PC-9 (cell line): ENCODE measurements at regions not wholly inside any gene's neighbourhood (a gene's known extent, or its start where the extent isn't known, plus 50 kb on each side); places are given as distances from the start of the nearest gene placed in this dataset.

ENCODE experiments used
- BruUV-seq: library from RNA; stranded (reverse); fragments of 400-500 nt; replicated peaks from 2 replicates; lab custom pipeline; 2021; lab: Mats Ljungman, UMichigan
- CTCF ChIA-PET: fragments of 300-600 bp; sonication (Branson Sonifier 250); formaldehyde crosslinking; loops from one replicate; lab custom pipeline; 2022; ENCODE audit warnings: antibody characterized with exemption; lab: Charles Lee
- POLR2A ChIA-PET: fragments of 300-600 bp; sonication (Branson Sonifier 250); formaldehyde crosslinking; loops from one replicate; lab custom pipeline; 2022; ENCODE audit warnings: antibody characterized with exemption; ENCODE audit not compliant: unreplicated experiment; lab: Charles Lee
- DNase-seq, 2 experiments: peaks; one replicate each; pipeline versions ENCODE4 v3.0.0 to v3.0.0-alpha.2; 2015 to 2022; ENCODE audit warnings: mixed read lengths in 1 of 2
- H2AFZ ChIP-seq: fragments of 200-600 bp; sonication (generic); 2 replicates; pipeline ENCODE4 v1.8.1; 2017; ENCODE audit warnings: antibody characterized with exemption
- H3F3A ChIP-seq: fragments of 200-600 bp; sonication (generic); 2 replicates; pipeline ENCODE4 v1.8.1; 2017; ENCODE audit warnings: antibody characterized with exemption, mild to moderate bottlenecking, low read depth; ENCODE audit not compliant: insufficient read depth
- H3K27ac ChIP-seq: fragments of 200-600 bp; sonication (generic); 2 replicates; pipeline ENCODE4 v1.6.1; 2016; ENCODE audit warnings: mixed run types
- H3K27me3 ChIP-seq: fragments of 200-600 bp; sonication (generic); 2 replicates; pipeline ENCODE4 v1.6.1; 2016; ENCODE audit warnings: low read depth, mixed run types; ENCODE audit not compliant: insufficient read depth
- H3K36me3 ChIP-seq: fragments of 200-600 bp; sonication (generic); 2 replicates; pipeline ENCODE4 v1.6.1; 2016; ENCODE audit warnings: low read depth, mixed run types
- H3K4me1 ChIP-seq: fragments of 200-600 bp; sonication (generic); replicated peaks from 2 replicates; pipeline ENCODE4 v1.6.1; 2016; ENCODE audit warnings: mixed run types; ENCODE audit not compliant: insufficient read depth
- H3K4me2 ChIP-seq: fragments of 200-600 bp; sonication (generic); 2 replicates; pipeline ENCODE4 v1.6.1; 2017; ENCODE audit warnings: mixed run types
- H3K4me3 ChIP-seq: fragments of 200-600 bp; sonication (generic); 2 replicates; pipeline ENCODE4 v1.6.1; 2016; ENCODE audit warnings: mixed run types
- H3K79me2 ChIP-seq: fragments of 200-600 bp; sonication (generic); 2 replicates; pipeline ENCODE4 v1.6.1; 2017; ENCODE audit warnings: low read depth, mixed run types
- H3K9me2 ChIP-seq: fragments of 200-600 bp; sonication (generic); 2 replicates; pipeline ENCODE4 v1.8.1; 2017; ENCODE audit warnings: mild to moderate bottlenecking; ENCODE audit not compliant: insufficient read depth
- H3K9me3 ChIP-seq: fragments of 200-600 bp; sonication (generic); 2 replicates; pipeline ENCODE4 v1.8.1; 2016; ENCODE audit warnings: low read depth; ENCODE audit not compliant: insufficient read depth
- H4K20me1 ChIP-seq: fragments of 200-600 bp; sonication (generic); 2 replicates; pipeline ENCODE4 v1.8.1; 2017; ENCODE audit not compliant: insufficient read depth
- EZH2 ChIP-seq: fragments of 200-600 bp; sonication (generic); IDR thresholded peaks from 2 replicates; pipeline ENCODE4 v1.8.0; 2017; ENCODE audit warnings: antibody characterized with exemption, low read depth
- intact Hi-C: fragments of 100-400 bp; cut with micrococcal nuclease; formaldehyde crosslinking; loops from one replicate; pipeline ENCODE4 v1.10.0; 2022; ENCODE audit not compliant: unreplicated experiment
- TF ChIP-seq, protein P1 (sequence below): fragments of 200-600 bp; sonication (generic); conservative IDR thresholded peaks from 2 replicates; pipeline ENCODE4 v1.6.1; 2017; ENCODE audit warnings: mixed run types, antibody characterized with exemption, mild to moderate bottlenecking, moderate library complexity

DNA sequence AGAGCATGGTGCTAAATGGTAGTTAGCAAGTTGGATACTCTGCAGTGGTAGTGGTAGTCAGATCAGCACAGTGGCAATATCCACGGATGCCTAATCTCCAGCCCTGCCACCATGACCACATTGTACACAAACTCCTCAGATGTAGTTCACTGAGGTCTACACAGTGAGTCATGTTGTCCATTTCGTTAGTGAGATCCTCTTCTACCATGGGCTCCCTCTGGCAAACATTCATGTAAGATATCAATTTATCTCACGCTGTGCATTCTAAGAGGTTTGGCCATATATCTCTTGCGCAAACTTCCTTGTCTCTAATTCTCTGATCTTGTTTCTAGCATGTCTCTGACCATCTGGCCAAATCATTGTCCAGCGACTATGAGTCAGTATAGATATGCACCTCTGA lies 58.2 kb downstream of the POLR1D start:
- peaks cover 8% of the 10 kb centered on the region; the same call in 1 of the 2 replicates for H3F3A ChIP-seq
- no peak overlapping the region for H2AFZ ChIP-seq
- no peak for TF ChIP-seq EZH2
- TF ChIP-seq, protein P1, sequence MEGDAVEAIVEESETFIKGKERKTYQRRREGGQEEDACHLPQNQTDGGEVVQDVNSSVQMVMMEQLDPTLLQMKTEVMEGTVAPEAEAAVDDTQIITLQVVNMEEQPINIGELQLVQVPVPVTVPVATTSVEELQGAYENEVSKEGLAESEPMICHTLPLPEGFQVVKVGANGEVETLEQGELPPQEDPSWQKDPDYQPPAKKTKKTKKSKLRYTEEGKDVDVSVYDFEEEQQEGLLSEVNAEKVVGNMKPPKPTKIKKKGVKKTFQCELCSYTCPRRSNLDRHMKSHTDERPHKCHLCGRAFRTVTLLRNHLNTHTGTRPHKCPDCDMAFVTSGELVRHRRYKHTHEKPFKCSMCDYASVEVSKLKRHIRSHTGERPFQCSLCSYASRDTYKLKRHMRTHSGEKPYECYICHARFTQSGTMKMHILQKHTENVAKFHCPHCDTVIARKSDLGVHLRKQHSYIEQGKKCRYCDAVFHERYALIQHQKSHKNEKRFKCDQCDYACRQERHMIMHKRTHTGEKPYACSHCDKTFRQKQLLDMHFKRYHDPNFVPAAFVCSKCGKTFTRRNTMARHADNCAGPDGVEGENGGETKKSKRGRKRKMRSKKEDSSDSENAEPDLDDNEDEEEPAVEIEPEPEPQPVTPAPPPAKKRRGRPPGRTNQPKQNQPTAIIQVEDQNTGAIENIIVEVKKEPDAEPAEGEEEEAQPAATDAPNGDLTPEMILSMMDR = no peak
- H3K9me3 ChIP-seq = 0 out of 2 replicates have a peak, but pooled peaks cover 3% of the 10 kb centered on the region
- no peak overlapping the region for H3K4me2 ChIP-seq
- ChIA-PET CTCF (no interaction called here), POLR2A (no interaction called here)
- no peaks in the 10 kb centered on the region for H4K20me1 ChIP-seq
- intact Hi-C loops = no loop called here
- no peaks in the 10 kb centered on the region for H3K9me2 ChIP-seq
- H3K36me3 ChIP-seq = no peaks in the 10 kb centered on the region
- no peaks in the 10 kb centered on the region for H3K79me2 ChIP-seq
- no peak overlapping the region for H3K27ac ChIP-seq
- no peaks in the 10 kb centered on the region for H3K27me3 ChIP-seq
- peaks cover 5% of the 10 kb centered on the region; the same call in 1 of the 2 replicates for H3K4me1 ChIP-seq
- no TSS peak for BruUV-seq
- no peak overlapping the region for H3K4me3 ChIP-seq
- no peak for DNase-seq

GRCh38 chr13:27680465-27680864 lies 58.8 kb downstream of the POLR1D start:
- intact Hi-C loops = no loop called here
- ChIA-PET CTCF (no interaction called here), POLR2A (no interaction called here)
- H3F3A ChIP-seq = peaks cover 8% of the 10 kb centered on the region; the same call in 1 of the 2 replicates
- H3K27ac ChIP-seq = no peak overlapping the region
- H3K79me2 ChIP-seq = no peaks in the 10 kb centered on the region
- DNase-seq = no peak
- H3K36me3 ChIP-seq = no peaks in the 10 kb centered on the region
- TF ChIP-seq EZH2 = no peak
- TF ChIP-seq, protein P1 = no peak
- H3K27me3 ChIP-seq = no peaks in the 10 kb centered on the region
- H3K9me2 ChIP-seq = no peaks in the 10 kb centered on the region
- H2AFZ ChIP-seq = no peak overlapping the region
- peaks cover 5% of the 10 kb centered on the region; the same call in 1 of the 2 replicates for H3K4me1 ChIP-seq
- no peaks in the 10 kb centered on the region for H4K20me1 ChIP-seq
- H3K4me3 ChIP-seq = no peak overlapping the region
- 0 out of 2 replicates have a peak, but pooled peaks cover 3% of the 10 kb centered on the region for H3K9me3 ChIP-seq
- no peak overlapping the region for H3K4me2 ChIP-seq
- no TSS peak for BruUV-seq

DNA sequence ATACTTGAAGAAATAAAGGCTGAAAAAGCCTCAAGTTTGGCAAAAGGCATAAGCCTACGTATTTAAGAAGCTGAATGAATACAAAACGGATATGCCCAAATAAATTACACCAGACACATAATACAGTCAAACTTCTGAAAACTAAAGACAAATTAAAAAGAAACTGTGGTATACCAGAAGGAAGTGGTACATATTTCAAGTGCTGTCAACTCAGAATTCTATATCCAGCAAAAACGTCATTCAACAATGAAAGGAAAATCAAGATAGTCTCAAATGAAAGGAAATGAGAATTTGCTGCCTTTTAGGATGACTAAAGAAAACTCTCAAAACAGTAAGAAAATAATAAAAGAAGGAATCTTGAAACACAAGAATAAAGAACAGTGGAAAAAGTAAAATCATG lies 69.5 kb downstream of the POLR1D start:
- peaks cover 10% of the 10 kb centered on the region; the same call in 1 of the 2 replicates for H3K9me3 ChIP-seq
- H3F3A ChIP-seq = no peaks in the 10 kb centered on the region
- H3K9me2 ChIP-seq = no peaks in the 10 kb centered on the region
- H3K4me2 ChIP-seq = no peak overlapping the region
- no peaks in the 10 kb centered on the region for H3K79me2 ChIP-seq
- TF ChIP-seq EZH2 = no peak
- TF ChIP-seq, protein P1 = no peak
- peaks cover 29% of the 10 kb centered on the region for H3K27me3 ChIP-seq
- ChIA-PET POLR2A (no interaction called here), CTCF (no interaction called here)
- H3K4me3 ChIP-seq = no peak overlapping the region
- H2AFZ ChIP-seq = no peak overlapping the region
- no peak overlapping the region for H3K27ac ChIP-seq
- intact Hi-C loops = no loop called here
- no TSS peak for BruUV-seq
- no peaks in the 10 kb centered on the region for H3K4me1 ChIP-seq
- no peak for DNase-seq
- no peaks in the 10 kb centered on the region for H3K36me3 ChIP-seq
- H4K20me1 ChIP-seq = no peaks in the 10 kb centered on the region
